Uterus (tissue), 2 donors: ENCODE measurements at regions not wholly inside any gene's neighbourhood (a gene's known extent, or its start where the extent isn't known, plus 50 kb on each side); places are given as distances from the start of the nearest gene placed in this dataset.

ENCODE experiments used
- POLR2A ChIP-seq, 2 donors: fragments of 450-650 bp; IDR thresholded peaks; one replicate each; pipeline ENCODE4 v1.6.1; 2016; ENCODE audit warnings: antibody characterized with exemption in 2 of 2, mild to moderate bottlenecking in 1 of 2, moderate library complexity in 1 of 2
- TF ChIP-seq, protein P1 (sequence below), 4 experiments: fragments of 200-600 bp in 2 of 4; fragments of 450-650 bp in 2 of 4; sonication (generic) in 2 of 4; IDR thresholded peaks; one replicate each; pipeline ENCODE4 v1.5.1; 2016 to 2019; ENCODE audit warnings: antibody characterized with exemption in 4 of 4, mild to moderate bottlenecking in 2 of 4, moderate library complexity in 1 of 4

- TF ChIP-seq, protein P1, sequence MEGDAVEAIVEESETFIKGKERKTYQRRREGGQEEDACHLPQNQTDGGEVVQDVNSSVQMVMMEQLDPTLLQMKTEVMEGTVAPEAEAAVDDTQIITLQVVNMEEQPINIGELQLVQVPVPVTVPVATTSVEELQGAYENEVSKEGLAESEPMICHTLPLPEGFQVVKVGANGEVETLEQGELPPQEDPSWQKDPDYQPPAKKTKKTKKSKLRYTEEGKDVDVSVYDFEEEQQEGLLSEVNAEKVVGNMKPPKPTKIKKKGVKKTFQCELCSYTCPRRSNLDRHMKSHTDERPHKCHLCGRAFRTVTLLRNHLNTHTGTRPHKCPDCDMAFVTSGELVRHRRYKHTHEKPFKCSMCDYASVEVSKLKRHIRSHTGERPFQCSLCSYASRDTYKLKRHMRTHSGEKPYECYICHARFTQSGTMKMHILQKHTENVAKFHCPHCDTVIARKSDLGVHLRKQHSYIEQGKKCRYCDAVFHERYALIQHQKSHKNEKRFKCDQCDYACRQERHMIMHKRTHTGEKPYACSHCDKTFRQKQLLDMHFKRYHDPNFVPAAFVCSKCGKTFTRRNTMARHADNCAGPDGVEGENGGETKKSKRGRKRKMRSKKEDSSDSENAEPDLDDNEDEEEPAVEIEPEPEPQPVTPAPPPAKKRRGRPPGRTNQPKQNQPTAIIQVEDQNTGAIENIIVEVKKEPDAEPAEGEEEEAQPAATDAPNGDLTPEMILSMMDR (IDR thresholded peaks at IDR 0.05), result no peak
- TF ChIP-seq POLR2A (IDR thresholded peaks at IDR 0.05), result no peak
These were observed 774.0 kb upstream of the NOVA1 start for GRCh38 chr14:27371868-27372267.
